Erythroblast (primary cell): ENCODE measurements at regions not wholly inside any gene's neighbourhood (a gene's known extent, or its start where the extent isn't known, plus 50 kb on each side); places are given as distances from the start of the nearest gene placed in this dataset.

Experiments
- GATA1 ChIP-seq: IDR thresholded peaks from 2 replicates; pipeline ENCODE4 v1.6.1; 2011; ENCODE audit warnings: low read depth, mild to moderate bottlenecking, control low read depth, low read length, moderate library complexity
- POLR2A ChIP-seq: IDR thresholded peaks from 2 replicates; pipeline ENCODE4 v1.6.1; 2011; ENCODE audit warnings: mild to moderate bottlenecking, low read length

DNA sequence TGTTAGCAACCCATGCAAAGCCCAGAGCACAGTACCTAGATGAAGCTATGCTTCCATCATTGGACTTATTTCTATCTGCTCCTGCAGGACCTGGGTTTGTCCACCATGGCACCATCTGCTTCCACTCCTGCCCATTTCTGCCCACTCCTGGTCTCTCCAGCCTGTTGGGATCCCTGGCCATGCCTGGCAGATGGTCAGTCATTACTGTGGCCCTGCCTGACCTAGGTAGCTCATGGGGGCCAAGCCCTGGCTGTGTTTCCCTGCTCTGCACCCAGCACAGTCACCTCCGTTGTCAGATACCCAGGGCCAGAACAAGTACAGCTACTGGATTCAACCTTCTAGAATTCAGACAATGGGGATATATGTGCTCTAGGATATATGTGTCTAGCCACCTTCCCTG lies 185.8 kb upstream of the TLE3 start:
- TF ChIP-seq GATA1 (no peak), POLR2A (no peak)
